ENCODE measurements at regions not wholly inside any gene's neighbourhood (a gene's known extent, or its start where the extent isn't known, plus 50 kb on each side); places are given as distances from the start of the nearest gene placed in this dataset.

DNA sequence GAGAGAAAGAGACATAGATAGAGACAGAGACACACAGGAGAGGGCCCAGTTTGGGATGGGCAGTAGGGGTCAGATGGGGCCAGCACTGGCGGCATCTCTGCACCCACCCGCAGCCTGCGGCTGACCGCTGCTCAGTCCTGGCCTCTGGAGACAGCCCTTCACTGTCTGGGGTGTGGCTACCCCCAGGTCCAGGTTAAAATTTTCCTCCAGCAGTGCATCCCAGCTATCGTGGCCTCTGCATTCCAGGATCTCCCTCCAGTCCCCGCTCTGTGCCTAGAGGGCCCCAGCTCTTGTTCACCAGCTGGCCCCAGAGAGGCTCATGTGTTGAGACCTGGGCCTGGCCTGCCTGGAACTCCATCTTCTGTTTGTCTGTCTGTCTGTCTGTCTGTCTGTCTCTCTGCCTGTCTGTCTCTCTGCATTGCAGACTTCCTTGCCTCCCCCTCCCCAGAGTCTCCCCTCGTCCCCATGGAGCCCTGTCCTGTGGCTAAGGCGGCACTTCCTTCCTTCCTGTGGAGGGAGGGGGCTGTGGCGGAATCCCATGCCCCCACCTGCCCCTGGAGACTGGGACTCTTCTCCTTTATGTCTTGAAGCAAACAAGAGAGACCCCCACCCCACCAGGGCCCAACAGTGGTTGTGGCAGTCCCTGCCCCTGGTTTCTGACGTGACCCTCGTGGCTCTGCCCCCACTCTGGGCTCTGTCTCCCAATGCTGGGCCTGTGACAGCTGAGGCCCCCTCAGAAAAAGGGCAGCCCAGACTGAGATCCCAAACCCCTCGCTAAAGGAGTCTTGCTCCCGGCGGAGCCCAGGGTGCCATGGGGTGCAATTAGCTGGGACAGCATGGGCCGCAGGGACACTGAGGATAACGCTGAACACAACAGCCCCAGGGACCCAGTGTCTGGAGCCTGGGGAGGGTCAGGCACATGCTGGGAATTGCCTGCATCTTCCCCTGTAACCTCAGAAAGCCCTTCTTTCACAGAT lies 241.8 kb downstream of the NPHP4 start:
- Mint-ChIP-seq H3K27me3 (ENCODE audit: insufficient read depth) (peaks cover 11% of the 10 kb centered on the region), H3K9me3 (peaks cover 25% of the 10 kb centered on the region), H3K27ac (no peak overlapping the region), H3K4me1 (ENCODE audit: low read depth) (no peaks in the 10 kb centered on the region), H3K36me3 (ENCODE audit: low read depth) (no peaks in the 10 kb centered on the region; the same call in 1 of the 2 replicates), H3K4me3 (no peak overlapping the region)
- DNase-seq = no peak
- TF ChIP-seq, protein P1, sequence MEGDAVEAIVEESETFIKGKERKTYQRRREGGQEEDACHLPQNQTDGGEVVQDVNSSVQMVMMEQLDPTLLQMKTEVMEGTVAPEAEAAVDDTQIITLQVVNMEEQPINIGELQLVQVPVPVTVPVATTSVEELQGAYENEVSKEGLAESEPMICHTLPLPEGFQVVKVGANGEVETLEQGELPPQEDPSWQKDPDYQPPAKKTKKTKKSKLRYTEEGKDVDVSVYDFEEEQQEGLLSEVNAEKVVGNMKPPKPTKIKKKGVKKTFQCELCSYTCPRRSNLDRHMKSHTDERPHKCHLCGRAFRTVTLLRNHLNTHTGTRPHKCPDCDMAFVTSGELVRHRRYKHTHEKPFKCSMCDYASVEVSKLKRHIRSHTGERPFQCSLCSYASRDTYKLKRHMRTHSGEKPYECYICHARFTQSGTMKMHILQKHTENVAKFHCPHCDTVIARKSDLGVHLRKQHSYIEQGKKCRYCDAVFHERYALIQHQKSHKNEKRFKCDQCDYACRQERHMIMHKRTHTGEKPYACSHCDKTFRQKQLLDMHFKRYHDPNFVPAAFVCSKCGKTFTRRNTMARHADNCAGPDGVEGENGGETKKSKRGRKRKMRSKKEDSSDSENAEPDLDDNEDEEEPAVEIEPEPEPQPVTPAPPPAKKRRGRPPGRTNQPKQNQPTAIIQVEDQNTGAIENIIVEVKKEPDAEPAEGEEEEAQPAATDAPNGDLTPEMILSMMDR (IDR thresholded peaks at IDR 0.05) = no peak

DNA sequence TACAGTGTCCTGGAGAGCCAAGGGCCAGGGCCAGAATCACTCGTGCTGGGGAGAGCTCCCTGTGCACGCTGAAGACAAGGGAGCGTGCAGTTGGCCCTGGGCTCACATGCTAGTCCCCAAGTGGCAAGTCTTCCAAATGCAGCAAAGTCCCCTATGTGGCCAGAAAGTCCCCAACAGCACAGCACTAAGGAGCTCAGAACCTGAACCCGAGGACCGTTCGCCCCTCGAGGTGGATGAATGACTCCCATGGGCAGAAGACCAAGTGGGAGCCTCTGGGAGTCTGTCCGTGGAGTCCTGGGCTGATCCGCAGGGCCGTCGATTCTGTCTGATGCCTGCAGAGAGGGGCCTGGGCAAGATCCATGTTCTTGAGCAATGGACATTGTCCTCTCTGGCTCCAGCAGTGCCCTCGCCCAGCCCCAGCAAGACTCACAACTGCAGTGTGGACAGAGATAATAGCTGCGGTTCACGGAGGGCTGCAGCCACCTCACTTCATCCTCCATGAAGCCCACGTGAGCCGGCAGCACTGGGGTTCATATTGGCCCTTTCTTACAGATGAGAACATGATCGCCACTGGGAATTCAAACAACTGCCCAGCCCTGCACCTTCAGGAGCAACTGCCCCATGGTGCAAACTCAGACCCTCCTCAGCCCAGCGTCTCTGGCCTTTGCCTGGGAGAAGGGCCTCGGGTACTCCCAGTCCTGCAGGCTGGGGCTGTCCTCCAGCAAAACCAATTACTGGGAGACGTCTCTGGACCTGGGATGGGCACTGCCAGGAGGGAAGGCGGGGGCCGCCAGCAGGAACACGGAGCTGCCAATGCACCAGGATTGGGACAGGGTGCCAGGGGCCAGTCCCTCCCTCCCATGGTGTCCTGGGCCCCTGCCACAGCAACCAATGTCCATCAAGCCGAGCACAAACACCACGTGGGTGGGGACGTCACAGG lies 243.7 kb downstream of the NPHP4 start:
- Mint-ChIP-seq H3K27me3 (ENCODE audit: insufficient read depth) (peaks cover 8% of the 10 kb centered on the region), H3K4me1 (ENCODE audit: low read depth) (no peaks in the 10 kb centered on the region), H3K9me3 (peaks cover 32% of the 10 kb centered on the region), H3K27ac (no peak overlapping the region), H3K4me3 (no peak overlapping the region), H3K36me3 (ENCODE audit: low read depth) (no peaks in the 10 kb centered on the region; the same call in 1 of the 2 replicates)
- no peak for DNase-seq
- TF ChIP-seq, protein P1 (IDR thresholded peaks at IDR 0.05) = no peak

DNA sequence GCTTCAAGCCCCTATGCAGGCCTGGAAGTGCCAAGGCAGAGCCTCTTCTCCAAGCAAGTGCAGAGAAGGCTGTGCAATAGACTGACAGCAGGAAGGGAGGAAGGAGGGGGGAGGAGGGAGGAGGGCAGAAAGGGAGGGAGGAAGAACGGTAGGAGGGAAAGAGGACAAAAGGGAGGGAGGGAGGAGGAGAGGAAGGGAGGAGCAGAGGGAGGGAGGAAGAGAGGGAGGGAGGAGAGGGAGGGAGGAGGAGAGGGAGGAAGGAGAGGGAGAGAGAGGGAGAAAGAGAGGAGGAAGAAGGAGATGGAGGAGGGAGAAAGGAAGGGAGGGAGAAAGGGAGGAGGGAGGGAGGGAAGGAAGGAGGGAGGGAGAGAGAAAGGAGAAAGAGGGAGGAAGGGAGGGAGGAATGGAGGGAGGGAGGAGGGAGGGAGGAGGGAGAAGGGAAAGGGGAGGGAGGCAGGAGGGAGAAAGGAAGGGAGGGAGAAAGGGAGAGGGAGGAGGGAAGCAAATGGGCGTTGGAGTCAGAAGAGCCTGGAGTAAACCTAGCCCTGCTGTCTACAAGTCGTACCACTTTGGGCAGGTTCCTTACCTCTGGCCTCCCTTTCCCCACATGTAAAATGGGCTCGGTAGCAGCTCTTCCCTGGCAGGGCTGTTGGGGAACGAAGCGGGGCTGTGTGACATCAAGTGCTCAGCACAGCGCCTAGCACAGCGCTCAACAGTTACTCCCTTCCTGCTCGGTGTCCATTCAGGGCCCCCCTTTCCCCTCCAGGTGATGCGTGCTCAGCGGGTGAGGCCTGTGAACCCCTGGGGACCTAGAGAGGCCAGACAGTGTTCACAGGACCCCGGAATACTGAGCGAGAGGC lies 244.6 kb downstream of the NPHP4 start:
- peaks cover 8% of the 10 kb centered on the region for H3K27me3 Mint-ChIP-seq (ENCODE audit: insufficient read depth)
- TF ChIP-seq, protein P1 (IDR thresholded peaks at IDR 0.05) = no peak
- no peak overlapping the region for H3K27ac Mint-ChIP-seq
- H3K4me1 Mint-ChIP-seq (ENCODE audit: low read depth) = no peaks in the 10 kb centered on the region
- H3K9me3 Mint-ChIP-seq = peaks cover 33% of the 10 kb centered on the region
- H3K36me3 Mint-ChIP-seq (ENCODE audit: low read depth) = no peaks in the 10 kb centered on the region; the same call in 1 of the 2 replicates
- H3K4me3 Mint-ChIP-seq = no peak overlapping the region
- no peak for DNase-seq

DNA sequence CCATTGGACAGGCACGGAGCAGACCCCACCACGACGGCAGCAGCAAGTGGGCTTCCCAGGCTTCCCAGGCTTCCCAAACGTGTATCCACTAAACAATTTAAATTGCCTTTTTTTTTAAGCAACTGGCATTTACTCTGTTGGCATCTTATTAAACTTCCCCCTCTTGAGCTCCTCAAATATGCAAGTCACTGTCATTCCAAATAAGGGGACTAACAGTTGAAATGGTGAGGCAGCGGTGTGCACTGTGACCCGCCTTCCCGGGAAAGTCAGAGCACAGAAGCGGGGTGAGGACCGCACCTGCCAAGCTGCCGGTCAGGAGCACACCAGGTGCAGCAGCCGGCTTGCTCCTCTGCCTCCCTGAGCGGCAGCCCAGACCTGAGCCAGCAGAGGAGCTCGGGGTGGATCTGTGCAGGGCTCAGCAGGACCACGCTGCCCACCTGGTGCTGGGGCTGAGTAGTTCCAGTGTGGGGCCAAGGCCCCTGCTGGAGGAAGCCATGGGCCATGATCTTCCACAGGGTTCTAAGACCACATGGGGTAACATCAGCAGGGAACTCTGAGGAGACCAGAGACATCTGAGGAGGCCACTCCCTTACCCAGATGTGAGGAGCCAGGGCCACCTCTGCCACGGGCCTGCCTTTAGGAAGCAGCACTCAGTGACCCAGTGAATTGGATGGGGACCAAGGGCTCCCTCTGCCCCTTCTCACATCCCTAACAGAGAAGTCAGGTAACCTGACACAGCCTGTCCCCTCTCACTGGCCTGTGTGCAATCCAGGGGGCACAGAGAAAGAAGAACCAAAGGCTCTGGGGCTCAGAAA lies 245.4 kb downstream of the NPHP4 start:
- no peak for DNase-seq
- H3K27ac Mint-ChIP-seq = no peak overlapping the region
- no peaks in the 10 kb centered on the region; the same call in 1 of the 2 replicates for H3K36me3 Mint-ChIP-seq (ENCODE audit: low read depth)

More for the DNA sequence above, 245.4 kb downstream of the NPHP4 start:
- Mint-ChIP-seq H3K4me1 (ENCODE audit: low read depth) (no peaks in the 10 kb centered on the region), H3K9me3 (peaks cover 38% of the 10 kb centered on the region), H3K27me3 (ENCODE audit: insufficient read depth) (peaks cover 8% of the 10 kb centered on the region), H3K4me3 (no peak overlapping the region)
- TF ChIP-seq, protein P1 (IDR thresholded peaks at IDR 0.05) = no peak
